Anterior cingulate cortex (tissue), 58 donors: ENCODE measurements at regions not wholly inside any gene's neighbourhood (a gene's known extent, or its start where the extent isn't known, plus 50 kb on each side); places are given as distances from the start of the nearest gene placed in this dataset.

Source experiments
- DNase-seq, 58 donors: peaks; one replicate each; lab custom pipeline; 2025; lab: John Stamatoyannopoulos, UW

GRCh38 chr10:111338035-111338434 is 261.2 kb downstream of the ADRA2A start:
- DNase-seq = no peak

- DNase-seq = peak in 6 of 58 donors; percentile 6 to 29 (median 18)
These were observed 262.0 kb downstream of the ADRA2A start for GRCh38 chr10:111338805-111339204.

GRCh38 chr10:111344804-111345203 is 268.0 kb downstream of the ADRA2A start:
- no peak for DNase-seq

GRCh38 chr10:111347386-111348013 is 270.7 kb downstream of the ADRA2A start:
- no peak for DNase-seq

- no peak for DNase-seq
These were observed 271.2 kb downstream of the ADRA2A start for GRCh38 chr10:111348076-111348475.

GRCh38 chr10:111354859-111355258 is 278.0 kb downstream of the ADRA2A start:
- DNase-seq = no peak

GRCh38 chr10:111356571-111356970 is 279.7 kb downstream of the ADRA2A start:
- DNase-seq = no peak

- DNase-seq = no peak
These were observed 281.0 kb downstream of the ADRA2A start for GRCh38 chr10:111357859-111358258.

GRCh38 chr10:111360260-111360925 is 283.6 kb downstream of the ADRA2A start:
- DNase-seq = peak in 9 of 58 donors; percentile 3 to 13 (median 7)

- DNase-seq = no peak
These were observed 290.7 kb downstream of the ADRA2A start for GRCh38 chr10:111367531-111367930.

- DNase-seq = no peak
These were observed 293.3 kb downstream of the ADRA2A start for GRCh38 chr10:111370101-111370500.

GRCh38 chr10:111373696-111374095 is 296.9 kb downstream of the ADRA2A start:
- no peak for DNase-seq

GRCh38 chr10:111379534-111380187 is 302.8 kb downstream of the ADRA2A start:
- peak in 2 of 58 donors; percentile 18 to 22 for DNase-seq

GRCh38 chr10:111384556-111384955 is 307.7 kb downstream of the ADRA2A start:
- no peak for DNase-seq

- DNase-seq = no peak
These were observed 314.2 kb downstream of the ADRA2A start for GRCh38 chr10:111390813-111391563.

GRCh38 chr10:111392159-111392558 is 315.3 kb downstream of the ADRA2A start:
- no peak for DNase-seq

- DNase-seq = no peak
These were observed 316.1 kb downstream of the ADRA2A start for GRCh38 chr10:111392910-111393309.

- no peak for DNase-seq
These were observed 333.9 kb downstream of the ADRA2A start for GRCh38 chr10:111410740-111411139.

GRCh38 chr10:111425459-111425858 is 348.6 kb downstream of the ADRA2A start:
- DNase-seq = no peak

GRCh38 chr10:111429288-111430028 is 352.6 kb downstream of the ADRA2A start:
- no peak for DNase-seq
